Hematopoietic multipotent progenitor cell (in vitro differentiated cells): ENCODE measurements at regions not wholly inside any gene's neighbourhood (a gene's known extent, or its start where the extent isn't known, plus 50 kb on each side); places are given as distances from the start of the nearest gene placed in this dataset.

Source experiments
- DNase-seq, 3 donors: peaks; one replicate each; pipeline ENCODE4 v3.0.0-alpha.2; 2011 to 2015; ENCODE audit warnings: low read depth in 2 of 3, low spot score in 2 of 3

- DNase-seq: peak in 2 of 3 donors; percentile 28 to 35
Measured at GRCh38 chr14:101705733-101706508, 55.6 kb upstream of the PPP2R5C start.

DNA sequence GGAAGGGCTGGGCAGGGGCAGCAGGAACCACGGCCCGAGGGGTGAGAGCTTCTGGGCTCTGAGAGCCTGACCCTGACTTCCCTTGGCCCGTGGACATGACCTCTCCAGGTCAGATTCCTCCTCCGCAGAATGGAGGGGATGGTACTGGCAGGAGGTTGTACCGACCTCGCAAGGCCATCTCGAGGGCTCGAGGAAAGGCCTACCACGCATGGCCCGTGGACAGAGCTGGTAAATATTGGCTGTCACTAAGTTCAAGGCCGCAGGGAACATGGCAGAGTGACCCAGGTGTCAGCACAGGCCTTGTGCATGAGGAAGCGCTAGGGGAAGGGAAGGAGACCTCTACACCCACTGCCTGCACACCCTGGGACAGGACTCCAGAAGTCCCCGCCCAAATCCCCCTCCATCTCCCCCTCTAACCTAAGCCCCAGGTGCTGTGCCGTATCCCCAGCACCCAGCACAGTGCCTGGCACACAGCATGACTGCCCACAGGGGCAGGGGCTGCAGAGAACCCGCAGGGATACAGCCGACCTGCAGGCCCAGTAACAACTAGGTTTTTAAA, 54.9 kb upstream of the PPP2R5C start:
- no peak for DNase-seq

DNA sequence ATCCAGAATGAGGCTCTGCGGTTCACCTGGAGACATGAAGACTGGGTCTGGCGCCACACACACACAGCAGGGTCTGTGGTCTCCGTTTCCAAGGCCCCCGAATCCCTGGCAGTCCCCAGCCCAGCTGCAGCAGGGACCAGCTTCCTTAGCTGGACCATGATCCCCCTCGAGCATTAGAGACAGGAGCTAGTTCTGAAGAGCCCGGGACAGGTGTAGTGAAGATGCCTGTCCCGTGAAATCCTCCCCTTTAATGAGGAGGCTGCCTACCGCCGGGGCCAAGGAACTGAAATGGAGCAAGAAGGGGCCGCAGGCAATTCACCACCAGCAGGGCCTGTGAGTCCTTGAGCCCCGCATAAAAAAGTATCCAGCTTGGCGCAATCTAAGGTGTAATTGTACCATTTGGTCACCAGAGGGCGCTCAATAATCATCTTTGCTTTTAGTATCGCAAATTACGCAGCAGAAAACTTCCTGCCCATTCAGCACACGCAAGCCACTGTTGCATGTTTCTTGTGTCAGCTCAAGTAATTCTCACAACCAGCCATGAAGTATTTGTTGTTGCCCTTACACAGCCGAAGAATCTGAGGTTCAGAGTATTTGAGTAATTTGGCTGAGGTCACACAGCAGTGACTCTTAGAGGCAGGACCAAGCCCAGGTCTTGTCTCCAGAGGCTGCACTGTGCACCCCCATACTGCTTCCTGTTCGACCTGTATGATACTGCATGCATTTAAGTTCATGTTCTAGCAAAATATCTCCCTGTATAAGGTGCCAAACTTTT, 54.3 kb upstream of the PPP2R5C start:
- DNase-seq: peak; percentile 81 to 93 (median 82)

DNA sequence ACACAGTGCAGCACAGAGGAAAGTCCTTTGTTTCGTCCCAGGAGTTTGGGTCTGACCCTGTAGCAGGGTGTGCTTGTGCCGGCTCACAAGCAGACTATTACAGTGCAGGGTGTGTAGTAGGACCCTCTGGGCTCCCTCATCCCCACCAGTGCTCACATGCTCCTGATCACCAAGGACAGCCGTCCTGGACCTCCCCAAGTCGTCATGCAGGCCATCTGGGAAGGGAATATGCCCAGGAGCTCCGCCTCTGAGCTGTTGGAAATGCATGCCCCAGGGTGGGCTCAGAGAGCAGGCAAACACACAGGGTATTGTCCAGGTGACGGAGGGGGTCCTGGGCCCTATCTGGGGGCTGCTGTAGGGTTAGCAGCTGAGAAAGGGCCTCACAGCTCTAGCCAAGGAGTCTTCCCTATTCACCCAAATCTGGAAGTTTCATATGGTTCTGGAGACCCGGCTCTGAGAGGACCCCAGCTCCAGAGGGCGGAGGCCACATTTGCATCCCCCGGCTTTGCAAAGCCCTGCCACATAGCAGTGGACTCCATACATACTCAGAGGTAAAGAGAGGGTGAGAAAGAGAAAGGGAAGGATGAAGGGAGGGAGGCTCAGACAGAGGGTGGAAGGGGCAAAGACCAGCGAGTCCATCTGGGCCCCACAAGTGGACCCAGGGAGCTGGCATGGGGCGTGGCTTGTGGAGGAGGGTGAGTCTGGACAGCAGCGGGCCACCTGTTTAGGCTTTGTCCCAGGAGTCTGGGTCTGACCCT, 53.5 kb upstream of the PPP2R5C start:
- no peak for DNase-seq

GRCh38 chr14:101708853-101709532, 52.5 kb upstream of the PPP2R5C start:
- no peak for DNase-seq

DNA sequence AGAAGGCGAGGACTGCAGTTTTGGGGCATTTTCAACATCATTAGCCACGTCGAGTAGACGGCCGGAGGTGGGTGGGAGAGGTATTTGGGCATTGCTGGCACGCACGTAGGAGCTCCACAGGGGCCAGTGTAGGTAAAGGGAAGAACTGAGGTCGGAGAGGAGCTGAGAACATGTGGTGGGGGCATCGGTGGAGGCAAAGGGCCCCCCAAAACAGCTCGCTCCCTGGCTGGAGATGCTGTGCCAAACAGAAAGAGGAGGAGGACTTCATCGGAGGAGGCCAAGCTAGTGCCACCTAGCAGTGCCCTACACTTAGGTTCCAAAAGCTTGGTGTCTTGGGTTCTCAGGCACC, 52.0 kb upstream of the PPP2R5C start:
- no peak for DNase-seq

DNA sequence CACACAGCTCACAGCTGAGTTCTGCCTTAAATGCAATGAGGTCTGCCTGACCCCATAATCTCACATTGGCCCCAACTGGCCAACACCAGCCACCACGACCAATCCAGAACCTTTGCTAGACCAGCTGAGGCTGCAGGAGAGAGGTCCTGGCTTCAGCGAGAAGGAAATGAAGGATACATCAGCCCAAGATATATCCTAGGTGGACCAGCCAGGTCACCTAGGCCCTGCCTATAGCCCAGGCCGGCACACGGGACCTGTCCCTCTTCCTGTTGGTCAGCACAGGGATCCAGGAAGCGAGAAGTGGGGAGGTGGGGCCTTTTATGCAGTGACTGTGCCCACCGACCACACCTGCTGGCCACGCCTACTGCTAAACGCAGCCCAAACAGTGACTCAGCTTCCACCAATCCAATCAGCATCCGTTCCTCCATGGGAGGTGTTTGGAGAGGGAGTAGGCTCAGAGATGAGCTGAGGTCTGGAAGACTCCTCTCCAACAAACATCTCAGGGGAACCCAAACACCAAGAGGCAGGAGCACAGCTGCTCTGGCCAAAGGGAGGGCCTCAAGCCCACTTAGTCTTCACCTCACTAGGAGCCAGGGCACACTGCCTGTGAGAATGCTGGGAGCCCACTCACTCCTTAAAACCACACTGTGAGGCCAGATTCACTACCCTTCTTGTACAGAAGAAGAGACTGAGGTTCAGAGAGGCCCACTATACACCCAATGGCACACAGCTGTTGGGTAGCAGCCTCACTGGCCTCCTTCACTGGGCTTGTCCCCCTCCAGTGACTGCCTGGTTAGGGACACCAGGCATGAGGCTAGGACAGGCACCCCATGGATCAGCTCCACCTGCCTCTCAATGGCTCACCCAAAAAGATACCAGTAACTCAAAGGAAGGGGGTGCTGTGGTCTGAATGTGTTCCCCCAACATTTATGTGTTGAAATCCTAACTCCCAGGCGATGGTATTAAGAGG, 51.3 kb upstream of the PPP2R5C start:
- no peak for DNase-seq

GRCh38 chr14:101711041-101711856, 50.3 kb upstream of the PPP2R5C start:
- no peak for DNase-seq
